HEK293 (cell line): ENCODE measurements at regions not wholly inside any gene's neighbourhood (a gene's known extent, or its start where the extent isn't known, plus 50 kb on each side); places are given as distances from the start of the nearest gene placed in this dataset.

ENCODE experiments used
- CTCF ChIA-PET: fragments of 350-600 bp; formaldehyde crosslinking; extraction: SDS; loops from one replicate; lab custom pipeline; 2021; ENCODE audit warnings: antibody characterized with exemption; lab: Yijun Ruan, JAX
- POLR2A ChIA-PET: fragments of 300-600 bp; formaldehyde crosslinking; extraction: SDS; loops from one replicate; lab custom pipeline; 2020; ENCODE audit warnings: antibody characterized with exemption, inconsistent platforms; lab: Yijun Ruan, JAX
- H3K27ac ChIP-seq: fragments of 200-500 bp; sonication (Bioruptor generic); 2 replicates; pipeline ENCODE4 v1.5.1; 2014; ENCODE audit warnings: low read depth, low read length, control low read depth, inconsistent platforms; ENCODE audit errors: extremely low read depth
- H3K36me3 ChIP-seq, 2 experiments: fragments of 200-500 bp in 1 of 2; sonication (Bioruptor generic) in 1 of 2; 1 replicate in 1 of 2; 2 replicates in 1 of 2; pipeline ENCODE4 v1.5.1; 2014 to 2017; ENCODE audit warnings: inconsistent platforms in 2 of 2, low read length in 2 of 2; ENCODE audit not compliant: control insufficient read depth in 2 of 2, insufficient read depth in 1 of 2
- H3K4me1 ChIP-seq: fragments of 200-500 bp; sonication (Bioruptor generic); 2 replicates; pipeline ENCODE4 v1.5.1; 2014; ENCODE audit warnings: mild to moderate bottlenecking, low read length, inconsistent platforms; ENCODE audit not compliant: control insufficient read depth, insufficient read depth
- H3K4me3 ChIP-seq: 2 replicates; pipeline ENCODE4 v1.5.1; 2011; ENCODE audit warnings: low read depth, mild to moderate bottlenecking, control low read depth, low read length, moderate library complexity
- H3K9me3 ChIP-seq: fragments of 200-500 bp; sonication (Bioruptor generic); 2 replicates; pipeline ENCODE4 v1.5.1; 2014; ENCODE audit warnings: low read depth, low read length, inconsistent platforms; ENCODE audit not compliant: control insufficient read depth, insufficient read depth
- AEBP2 ChIP-seq: fragments of 450-650 bp; formaldehyde crosslinking; IDR thresholded peaks from 2 replicates; pipeline ENCODE4 v1.5.1; 2016; ENCODE audit warnings: missing biosample characterization, missing genetic modification characterization, borderline replicate concordance
- ATF2 ChIP-seq: fragments of 450-650 bp; formaldehyde crosslinking; IDR thresholded peaks from 2 replicates; pipeline ENCODE4 v1.5.1; 2016; ENCODE audit warnings: missing biosample characterization, missing genetic modification characterization, low read depth
- OSR2 ChIP-seq: fragments of 450-650 bp; formaldehyde crosslinking; IDR thresholded peaks from 2 replicates; pipeline ENCODE4 v1.5.1; 2016; ENCODE audit warnings: missing biosample characterization, missing genetic modification characterization
- ZNF112 ChIP-seq: fragments of 450-650 bp; formaldehyde crosslinking; IDR thresholded peaks from 2 replicates; pipeline ENCODE4 v1.5.0; 2017; ENCODE audit warnings: missing biosample characterization, missing genetic modification characterization
- ZNF23 ChIP-seq: fragments of 450-650 bp; formaldehyde crosslinking; IDR thresholded peaks from 2 replicates; pipeline ENCODE4 v1.5.1; 2016; ENCODE audit warnings: missing biosample characterization, missing genetic modification characterization, borderline replicate concordance
- ZNF248 ChIP-seq: fragments of 450-650 bp; formaldehyde crosslinking; IDR thresholded peaks from 2 replicates; pipeline ENCODE4 v1.5.1; 2017; ENCODE audit warnings: missing biosample characterization, missing genetic modification characterization
- ZNF292 ChIP-seq: fragments of 450-650 bp; formaldehyde crosslinking; IDR thresholded peaks from 2 replicates; pipeline ENCODE4 v1.5.1; 2016; ENCODE audit warnings: low read depth, missing biosample characterization, missing genetic modification characterization, borderline replicate concordance
- ZNF341 ChIP-seq: fragments of 450-650 bp; formaldehyde crosslinking; IDR thresholded peaks from 2 replicates; pipeline ENCODE4; 2016; ENCODE audit warnings: low read depth, missing biosample characterization, missing genetic modification characterization
- ZNF354C ChIP-seq: fragments of 450-650 bp; formaldehyde crosslinking; IDR thresholded peaks from 2 replicates; pipeline ENCODE4 v1.5.1; 2016; ENCODE audit warnings: missing biosample characterization, missing genetic modification characterization, low read depth, borderline replicate concordance
- ZNF433 ChIP-seq: fragments of 450-650 bp; formaldehyde crosslinking; IDR thresholded peaks from 2 replicates; pipeline ENCODE4 v1.5.1; 2016; ENCODE audit warnings: missing biosample characterization, missing genetic modification characterization, low read depth
- ZNF521 ChIP-seq: fragments of 450-650 bp; formaldehyde crosslinking; IDR thresholded peaks from 2 replicates; pipeline ENCODE4 v1.5.1; 2017; ENCODE audit warnings: missing biosample characterization, mild to moderate bottlenecking, missing genetic modification characterization
- ZNF621 ChIP-seq: fragments of 450-650 bp; formaldehyde crosslinking; IDR thresholded peaks from 2 replicates; pipeline ENCODE4 v1.5.1; 2017; ENCODE audit warnings: missing biosample characterization, missing genetic modification characterization
- ZNF629 ChIP-seq: fragments of 450-650 bp; formaldehyde crosslinking; IDR thresholded peaks from 2 replicates; pipeline ENCODE4 v1.5.1; 2017; ENCODE audit warnings: missing biosample characterization, missing genetic modification characterization
- ZNF747 ChIP-seq: fragments of 450-650 bp; formaldehyde crosslinking; IDR thresholded peaks from 2 replicates; pipeline ENCODE4 v1.5.1; 2016; ENCODE audit warnings: missing biosample characterization, missing genetic modification characterization
- ZNF777 ChIP-seq: fragments of 450-650 bp; formaldehyde crosslinking; IDR thresholded peaks from 2 replicates; pipeline ENCODE4 v1.5.1; 2017; ENCODE audit warnings: missing biosample characterization, missing genetic modification characterization, borderline replicate concordance
- ZNF791 ChIP-seq: fragments of 450-650 bp; formaldehyde crosslinking; IDR thresholded peaks from 2 replicates; pipeline ENCODE4 v1.5.1; 2016; ENCODE audit warnings: missing biosample characterization, missing genetic modification characterization
- ZSCAN4 ChIP-seq: fragments of 450-650 bp; formaldehyde crosslinking; IDR thresholded peaks from 2 replicates; pipeline ENCODE4 v1.5.1; 2017; ENCODE audit warnings: missing biosample characterization, missing genetic modification characterization
- TF ChIP-seq, protein P1 (sequence below): fragments of 450-650 bp; formaldehyde crosslinking; IDR thresholded peaks from 2 replicates; pipeline ENCODE4 v1.5.1; 2016; ENCODE audit warnings: missing biosample characterization, missing genetic modification characterization, low read depth
- TF ChIP-seq, protein P2 (sequence below): fragments of 450-650 bp; formaldehyde crosslinking; IDR thresholded peaks from 2 replicates; pipeline ENCODE4 v1.5.1; 2017; ENCODE audit warnings: missing biosample characterization, missing genetic modification characterization

DNA sequence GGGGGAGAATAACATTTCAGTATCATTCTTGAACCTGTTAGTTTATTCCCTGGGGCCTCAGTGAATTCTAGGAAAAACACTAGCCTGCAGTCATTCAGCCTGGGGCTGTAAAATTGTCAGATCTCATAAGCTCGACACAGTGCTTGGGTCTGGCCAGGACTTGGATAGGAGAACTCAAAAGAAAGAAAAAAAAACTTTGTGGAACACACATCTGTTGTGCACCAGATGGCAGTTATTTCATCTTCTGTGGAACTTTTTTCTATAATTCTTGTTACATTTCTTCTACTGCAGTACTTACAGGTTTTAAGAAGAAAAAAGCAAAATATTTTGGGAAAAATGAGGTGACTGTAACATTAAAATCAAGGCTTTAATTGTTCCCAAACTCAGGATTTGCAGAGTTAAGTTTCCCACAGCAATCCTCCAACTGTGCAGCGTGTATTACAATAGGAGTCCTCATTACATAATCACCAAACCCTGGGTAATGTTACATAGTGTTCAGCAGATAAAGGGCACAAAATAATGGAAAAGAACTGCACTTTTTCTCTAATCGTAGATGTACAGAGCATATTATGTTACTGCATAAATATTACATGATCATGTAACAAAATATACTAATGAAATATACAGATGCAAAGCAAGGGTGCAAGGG lies 531.1 kb upstream of the CITED2 start:
- Histone ChIP-seq H3K36me3 (no peaks in the 10 kb centered on the region), H3K9me3 (no peaks in the 10 kb centered on the region), H3K27ac (no peak overlapping the region), H3K4me3 (no peak overlapping the region), H3K4me1 (no peaks in the 10 kb centered on the region)
- POLR2A ChIA-PET = no interaction called here
- TF ChIP-seq OSR2 (tag by site-specific recombination) (no peak), ZNF433 (no peak), ZNF23 (tag by site-specific recombination) (no peak), ATF2 (tag by site-specific recombination) (no peak), ZSCAN4 (no peak), ZNF292 (no peak), ZNF112 (tag by site-specific recombination) (no peak), ZNF777 (no peak), ZNF629 (tag by site-specific recombination) (no peak), ZNF354C (tag by site-specific recombination) (no peak), ZNF248 (tag by site-specific recombination) (no peak), ZNF791 (tag by site-specific recombination) (no peak), ZNF521 (tag by site-specific recombination) (no peak)
- TF ChIP-seq, protein P1, sequence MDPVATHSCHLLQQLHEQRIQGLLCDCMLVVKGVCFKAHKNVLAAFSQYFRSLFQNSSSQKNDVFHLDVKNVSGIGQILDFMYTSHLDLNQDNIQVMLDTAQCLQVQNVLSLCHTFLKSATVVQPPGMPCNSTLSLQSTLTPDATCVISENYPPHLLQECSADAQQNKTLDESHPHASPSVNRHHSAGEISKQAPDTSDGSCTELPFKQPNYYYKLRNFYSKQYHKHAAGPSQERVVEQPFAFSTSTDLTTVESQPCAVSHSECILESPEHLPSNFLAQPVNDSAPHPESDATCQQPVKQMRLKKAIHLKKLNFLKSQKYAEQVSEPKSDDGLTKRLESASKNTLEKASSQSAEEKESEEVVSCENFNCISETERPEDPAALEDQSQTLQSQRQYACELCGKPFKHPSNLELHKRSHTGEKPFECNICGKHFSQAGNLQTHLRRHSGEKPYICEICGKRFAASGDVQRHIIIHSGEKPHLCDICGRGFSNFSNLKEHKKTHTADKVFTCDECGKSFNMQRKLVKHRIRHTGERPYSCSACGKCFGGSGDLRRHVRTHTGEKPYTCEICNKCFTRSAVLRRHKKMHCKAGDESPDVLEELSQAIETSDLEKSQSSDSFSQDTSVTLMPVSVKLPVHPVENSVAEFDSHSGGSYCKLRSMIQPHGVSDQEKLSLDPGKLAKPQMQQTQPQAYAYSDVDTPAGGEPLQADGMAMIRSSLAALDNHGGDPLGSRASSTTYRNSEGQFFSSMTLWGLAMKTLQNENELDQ (tag by site-specific recombination) = no peak
- TF ChIP-seq, protein P2, sequence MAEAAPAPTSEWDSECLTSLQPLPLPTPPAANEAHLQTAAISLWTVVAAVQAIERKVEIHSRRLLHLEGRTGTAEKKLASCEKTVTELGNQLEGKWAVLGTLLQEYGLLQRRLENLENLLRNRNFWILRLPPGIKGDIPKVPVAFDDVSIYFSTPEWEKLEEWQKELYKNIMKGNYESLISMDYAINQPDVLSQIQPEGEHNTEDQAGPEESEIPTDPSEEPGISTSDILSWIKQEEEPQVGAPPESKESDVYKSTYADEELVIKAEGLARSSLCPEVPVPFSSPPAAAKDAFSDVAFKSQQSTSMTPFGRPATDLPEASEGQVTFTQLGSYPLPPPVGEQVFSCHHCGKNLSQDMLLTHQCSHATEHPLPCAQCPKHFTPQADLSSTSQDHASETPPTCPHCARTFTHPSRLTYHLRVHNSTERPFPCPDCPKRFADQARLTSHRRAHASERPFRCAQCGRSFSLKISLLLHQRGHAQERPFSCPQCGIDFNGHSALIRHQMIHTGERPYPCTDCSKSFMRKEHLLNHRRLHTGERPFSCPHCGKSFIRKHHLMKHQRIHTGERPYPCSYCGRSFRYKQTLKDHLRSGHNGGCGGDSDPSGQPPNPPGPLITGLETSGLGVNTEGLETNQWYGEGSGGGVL = no peak
- CTCF ChIA-PET = no interaction called here

DNA sequence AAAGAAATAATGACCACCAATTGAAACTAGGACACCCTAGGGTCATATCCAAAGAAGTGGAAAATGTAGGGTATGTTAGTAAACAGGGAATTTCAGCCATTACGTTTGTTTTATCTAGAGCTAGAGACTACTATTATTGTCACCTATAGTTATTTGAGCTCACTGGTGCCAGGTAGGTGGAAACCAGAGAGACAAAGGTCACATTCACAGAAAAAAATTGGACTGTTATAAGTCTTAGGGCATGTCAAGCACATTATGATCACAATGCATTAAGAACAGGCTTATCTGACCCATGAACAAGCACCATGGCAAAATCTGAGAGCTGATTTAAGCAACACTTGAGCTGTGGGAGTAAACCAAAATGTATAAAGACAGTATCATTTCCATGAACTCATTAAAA lies 530.1 kb upstream of the CITED2 start:
- TF ChIP-seq AEBP2 (tag by site-specific recombination) (no peak), ZNF621 (tag by site-specific recombination) (no peak), ZNF747 (tag by site-specific recombination) (no peak), ZNF341 (tag by site-specific recombination) (no peak)
- Histone ChIP-seq H3K9me3 (no peaks in the 10 kb centered on the region), H3K4me1 (no peaks in the 10 kb centered on the region), H3K4me3 (no peak overlapping the region), H3K36me3 (no peaks in the 10 kb centered on the region), H3K27ac (no peak overlapping the region)
- ChIA-PET CTCF (no interaction called here), POLR2A (no interaction called here)
